Body of pancreas (tissue), 4 donors: ENCODE measurements at regions not wholly inside any gene's neighbourhood (a gene's known extent, or its start where the extent isn't known, plus 50 kb on each side); places are given as distances from the start of the nearest gene placed in this dataset.

ENCODE experiments used
- ATAC-seq: fragments of 150-250 bp; one replicate; pipeline ENCODE4 v1.9.1; 2016
- DNase-seq, 4 donors: peaks; one replicate each; pipeline ENCODE4 v3.0.0-alpha.2; 2019
- H3K27ac ChIP-seq, 4 donors: fragments of 200-600 bp; sonication (generic); 1 replicate in 3 of 4; 2 replicates in 1 of 4; pipeline versions ENCODE4 v1.5.1 to v1.6.1; 2016 to 2019; ENCODE audit warnings: mild to moderate bottlenecking in 1 of 4, mixed read lengths in 1 of 4, moderate library complexity in 1 of 4
- H3K27me3 ChIP-seq, 2 donors: fragments of 200-600 bp; sonication (generic); one replicate each; pipeline ENCODE4 v1.6.0; 2016; ENCODE audit warnings: mild to moderate bottlenecking in 1 of 2
- H3K36me3 ChIP-seq, 2 donors: fragments of 200-600 bp; sonication (generic); replicated peaks in 1 of 2; 2 replicates each; pipeline ENCODE4 v1.5.1; 2016; ENCODE audit warnings: low read depth in 2 of 2; ENCODE audit not compliant: insufficient read depth in 1 of 2
- H3K4me1 ChIP-seq: fragments of 200-600 bp; sonication (generic); one replicate; pipeline ENCODE4 v1.6.0; 2016
- H3K4me3 ChIP-seq, 2 donors: fragments of 200-600 bp; sonication (generic); 1 replicate in 1 of 2; 2 replicates in 1 of 2; pipeline ENCODE4 v1.5.1; 2016 to 2019
- H3K9me3 ChIP-seq, 3 donors: fragments of 200-600 bp; sonication (generic); 1 replicate in 2 of 3; 2 replicates in 1 of 3; pipeline ENCODE4 v1.5.1; 2016
- CTCF ChIP-seq, 7 experiments: fragments of 450-650 bp in 4 of 7; fragments of 200-600 bp in 3 of 7; sonication (generic) in 3 of 7; IDR thresholded peaks; one replicate each; pipeline ENCODE4 v1.5.1; 2016 to 2019; ENCODE audit warnings: antibody characterized with exemption in 7 of 7
- POLR2A ChIP-seq, 3 donors: fragments of 450-650 bp; IDR thresholded peaks; one replicate each; pipeline ENCODE4 v1.6.1; 2016; ENCODE audit warnings: antibody characterized with exemption in 3 of 3, mild to moderate bottlenecking in 2 of 3
- WGBS, 2 donors: methylation state at CpG; one replicate each; pipeline ENCODE4 v1.1.5; 2017; 5-methylcytosine and 5-hydroxymethylcytosine counted together
- intact Hi-C: fragments of 100-400 bp; cut with DNase I; formaldehyde crosslinking; loops from one replicate; pipeline ENCODE4 v1.15.1; 2023

GRCh38 chr6:132931936-132932514, 117.7 kb downstream of the RPS12 start:
- 33 to 47% methylated on average over 5 of the region's 5 CpGs for whole genome bisulfite sequencing, 2 donors
- Histone ChIP-seq H3K27me3 (peaks cover 0 to 5% of the 10 kb centered on the region in 2 donors), H3K27ac (peak overlapping the region in 2 of 4 donors; percentile 60 to 70), H3K36me3 (no peaks in the 10 kb centered on the region), H3K9me3 (no peaks in the 10 kb centered on the region), H3K4me3 (no peak overlapping the region), H3K4me1 (no peaks in the 10 kb centered on the region)
- ATAC-seq (peak; percentile 85), DNase-seq (peak; percentile 22 to 54 (median 32))
- intact Hi-C loops, result no loop called here
- TF ChIP-seq CTCF (IDR thresholded peaks at IDR 0.05), result no peak

GRCh38 chr6:132932588-132932987, 118.2 kb downstream of the RPS12 start:
- Histone ChIP-seq H3K27ac (peak overlapping the region in 2 of 4 donors; percentile 14 to 70), H3K9me3 (no peaks in the 10 kb centered on the region), H3K36me3 (no peaks in the 10 kb centered on the region), H3K27me3 (peaks cover 0 to 5% of the 10 kb centered on the region in 2 donors), H3K4me3 (no peak overlapping the region), H3K4me1 (no peaks in the 10 kb centered on the region)
- WGBS, 2 donors, result 66 to 68% methylated on average over 9 of the region's 9 CpGs
- no peak for TF ChIP-seq POLR2A (IDR thresholded peaks at IDR 0.05)
- no peak for ATAC-seq
- intact Hi-C loops, result no loop called here
- peak in 1 of 4 donors; percentile 3 for DNase-seq

GRCh38 chr6:132933090-132933489, 118.7 kb downstream of the RPS12 start:
- peaks cover 0 to 5% of the 10 kb centered on the region in 2 donors for H3K27me3 ChIP-seq
- intact Hi-C loops, result no loop called here
- no peak overlapping the region for H3K4me3 ChIP-seq
- no peak for TF ChIP-seq POLR2A (IDR thresholded peaks at IDR 0.05)
- no peak for TF ChIP-seq CTCF (IDR thresholded peaks at IDR 0.05)
- DNase-seq (no peak), ATAC-seq (no peak)
- H3K27ac ChIP-seq, result peak overlapping the region in 1 of 4 donors; percentile 70
- no peaks in the 10 kb centered on the region for H3K4me1 ChIP-seq
- H3K36me3 ChIP-seq, result no peaks in the 10 kb centered on the region
- WGBS, 2 donors, result 45 to 49% methylated on average over 8 of the region's 8 CpGs
- H3K9me3 ChIP-seq, result no peaks in the 10 kb centered on the region

- Histone ChIP-seq H3K36me3 (no peaks in the 10 kb centered on the region), H3K9me3 (no peaks in the 10 kb centered on the region), H3K4me3 (no peak overlapping the region), H3K27me3 (peaks cover 0 to 5% of the 10 kb centered on the region in 2 donors), H3K4me1 (no peaks in the 10 kb centered on the region), H3K27ac (no peak overlapping the region)
- WGBS, 2 donors, result 49 to 57% methylated on average over 4 of the region's 4 CpGs
- intact Hi-C loops, result no loop called here
- no peak for ATAC-seq
- TF ChIP-seq POLR2A (IDR thresholded peaks at IDR 0.05) (no peak), CTCF (IDR thresholded peaks at IDR 0.05) (no peak)
- no peak for DNase-seq
These were observed 120.1 kb downstream of the RPS12 start for GRCh38 chr6:132934496-132934895.

GRCh38 chr6:132936646-132937045, 122.3 kb downstream of the RPS12 start:
- ATAC-seq (no peak), DNase-seq (no peak)
- intact Hi-C loops, result no loop called here
- Histone ChIP-seq H3K9me3 (no peaks in the 10 kb centered on the region), H3K4me1 (no peaks in the 10 kb centered on the region), H3K27me3 (peaks cover 0 to 5% of the 10 kb centered on the region in 2 donors), H3K27ac (peak overlapping the region in 1 of 4 donors; percentile 10), H3K36me3 (no peaks in the 10 kb centered on the region), H3K4me3 (no peak overlapping the region)
- TF ChIP-seq CTCF (IDR thresholded peaks at IDR 0.05), result no peak
- no peak for TF ChIP-seq POLR2A (IDR thresholded peaks at IDR 0.05)
- 18 to 20% methylated on average over 2 of the region's 2 CpGs for WGBS, 2 donors
